NAMALWA (cell line): ENCODE measurements at regions not wholly inside any gene's neighbourhood (a gene's known extent, or its start where the extent isn't known, plus 50 kb on each side); places are given as distances from the start of the nearest gene placed in this dataset.
A peak's percentile ranks its signal among the peaks of the same experiment; 100 is the strongest.
"Not testable (repeated sequence)": the region's sequence is repeated elsewhere in the genome, so short reads cannot be mapped to it uniquely, and the experiment has no call there.

Experiments
- DNase-seq: peaks from one replicate; pipeline ENCODE4 v3.0.0-alpha.2; 2015; ENCODE audit warnings: low spot score

DNA sequence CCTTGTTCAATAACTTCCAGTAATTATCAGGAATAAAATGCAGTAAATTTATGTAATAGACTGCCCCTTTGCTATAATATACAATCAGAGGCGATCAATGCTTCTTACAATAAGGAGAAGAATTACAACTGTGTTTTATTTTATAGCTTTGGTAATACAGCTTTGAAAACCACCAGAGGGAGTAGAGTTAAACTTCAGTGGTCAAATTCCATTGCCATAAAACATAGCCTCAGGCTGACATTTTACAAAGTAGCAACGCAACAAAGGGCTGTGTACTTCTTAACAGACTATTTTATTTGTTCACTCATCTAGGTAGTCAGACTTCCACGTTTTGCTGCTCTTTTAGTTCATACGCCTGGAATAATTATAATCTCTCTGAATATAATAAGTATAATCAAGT is 58.5 kb downstream of the TEX13C start:
- DNase-seq = no peak

GRCh38 chrX:125378770-125379169 is 59.1 kb downstream of the TEX13C start:
- no peak for DNase-seq

DNA sequence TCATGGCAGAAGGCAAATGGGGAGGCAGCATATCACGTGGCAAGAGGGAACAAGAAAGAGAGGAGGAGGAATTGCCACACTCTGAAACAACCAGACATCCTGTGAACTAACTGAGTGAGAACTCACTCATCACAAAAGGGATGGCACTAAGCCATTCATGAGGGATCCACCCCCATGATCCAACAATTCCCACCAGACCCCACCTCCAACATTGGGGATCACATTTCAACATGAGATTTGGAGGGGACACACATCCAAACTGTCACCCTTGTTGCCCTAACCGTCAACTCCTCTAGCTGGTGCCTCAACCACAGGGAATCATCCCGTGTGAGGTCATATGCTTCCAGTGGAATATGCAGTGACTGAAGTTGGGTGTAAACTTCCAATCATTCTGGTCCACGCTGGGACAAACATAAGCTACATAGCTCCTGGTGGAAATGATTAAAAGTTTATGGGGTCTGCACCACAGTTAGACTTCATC is 62.5 kb downstream of the TEX13C start:
- no peak for DNase-seq

GRCh38 chrX:125382889-125383288 is 63.2 kb downstream of the TEX13C start:
- DNase-seq = no peak

- no peak for DNase-seq
Observed at GRCh38 chrX:125384867-125385266, 65.2 kb downstream of the TEX13C start.

- no peak for DNase-seq
Observed at GRCh38 chrX:125387945-125388344, 68.3 kb downstream of the TEX13C start.

DNA sequence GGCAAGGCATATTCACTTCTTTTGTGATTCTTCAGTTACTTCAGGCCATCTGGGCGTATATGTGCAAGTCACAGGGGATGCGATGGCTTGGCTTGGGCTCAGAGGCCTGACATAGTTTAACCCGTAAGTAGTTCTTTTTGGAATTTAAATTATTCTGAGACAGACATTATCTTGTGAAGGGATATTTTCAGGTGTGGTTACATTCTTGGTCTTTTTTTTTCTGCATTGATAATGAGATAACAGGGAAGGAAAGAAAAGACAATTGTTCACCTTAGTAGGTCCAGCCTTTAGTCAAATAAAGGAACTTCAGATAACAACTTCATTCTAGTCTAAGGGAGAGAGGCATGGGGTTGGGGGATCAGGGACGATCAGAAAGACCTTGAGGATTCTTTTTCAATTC is 74.8 kb downstream of the TEX13C start:
- DNase-seq = no peak

GRCh38 chrX:125395626-125396025 is 76.0 kb downstream of the TEX13C start:
- DNase-seq = no peak

DNA sequence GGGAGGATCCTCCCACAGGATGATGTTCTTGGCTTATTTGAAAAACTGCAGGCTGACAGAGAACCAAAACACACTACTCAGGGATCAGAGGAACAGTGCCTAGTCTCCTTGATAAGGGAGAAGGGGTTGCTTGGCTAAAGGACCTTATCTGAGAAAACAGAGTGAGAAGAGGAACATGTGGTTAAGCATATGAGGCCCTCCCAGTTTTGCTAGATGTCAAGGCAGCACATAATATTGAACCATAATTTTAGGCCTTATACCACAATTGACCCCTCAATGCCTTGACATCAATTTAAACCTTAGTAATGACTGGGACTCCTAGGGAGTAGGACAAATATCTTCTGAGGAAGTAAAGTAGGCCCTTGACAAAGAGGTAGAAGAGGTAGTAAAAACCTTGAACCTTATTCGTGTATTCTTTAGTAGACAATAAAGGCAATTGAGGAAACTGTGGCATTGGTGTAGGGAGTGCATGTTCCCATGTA is 79.3 kb downstream of the TEX13C start:
- no peak for DNase-seq

DNA sequence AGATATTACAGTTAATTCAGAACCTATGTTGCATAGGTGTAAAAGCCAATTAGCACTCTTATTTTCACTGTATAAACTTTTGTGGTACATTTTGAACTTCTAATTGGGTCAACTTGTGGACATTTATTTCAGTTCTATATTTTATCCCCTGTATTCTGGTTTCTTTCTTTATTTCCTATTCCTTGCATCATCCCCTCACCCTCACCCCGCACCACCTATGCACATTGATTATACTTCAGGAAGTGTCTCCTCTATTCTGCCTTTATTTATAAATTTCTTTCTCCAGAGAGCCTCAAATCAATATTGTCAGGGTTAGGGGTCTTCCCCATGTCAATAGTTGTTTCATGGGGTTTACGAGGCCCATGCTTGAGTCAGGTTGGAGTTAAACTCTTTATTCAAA is 83.1 kb downstream of the TEX13C start:
- no peak for DNase-seq

DNA sequence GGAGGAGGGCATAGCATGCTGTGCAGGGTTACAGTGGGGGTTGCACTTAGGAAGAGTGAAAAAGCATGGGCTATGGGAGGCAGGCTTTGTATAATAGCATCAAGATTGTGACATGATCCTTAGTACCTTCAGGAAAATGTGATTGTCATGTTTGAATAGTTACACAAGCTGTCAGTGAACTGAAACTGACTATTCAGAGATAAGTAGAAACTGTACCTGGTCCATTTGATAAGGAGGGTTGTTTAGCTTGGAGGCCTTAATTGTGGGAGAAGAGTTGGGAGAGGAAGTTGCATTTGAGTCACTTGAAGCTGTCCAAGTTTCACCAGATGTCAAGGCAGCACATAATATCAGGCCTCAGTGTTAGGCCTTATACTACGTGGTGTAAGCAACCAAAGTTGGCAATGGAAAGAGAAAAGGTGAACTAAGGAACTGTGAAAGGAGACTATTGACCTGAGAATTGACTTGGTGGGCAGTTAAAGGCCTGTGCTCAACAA is 85.0 kb downstream of the TEX13C start:
- DNase-seq = no peak

DNA sequence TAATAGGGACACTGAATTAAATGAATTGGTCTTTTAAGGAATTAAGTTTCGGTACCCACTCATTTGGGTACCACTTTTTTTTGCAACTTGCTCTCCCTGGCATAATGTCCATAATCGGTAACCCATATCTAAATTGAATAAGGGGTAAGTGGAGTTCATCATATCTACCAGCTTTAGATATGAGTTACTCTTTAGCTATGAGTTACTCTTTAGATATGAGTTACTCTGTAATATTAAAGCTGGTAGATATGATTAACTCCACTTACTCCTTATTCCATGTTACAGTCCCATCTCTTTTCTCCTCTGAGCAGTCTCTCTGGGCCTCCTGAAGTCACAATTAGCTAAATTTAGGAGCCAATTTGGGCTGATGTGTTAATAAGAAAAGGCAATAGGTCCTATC is 85.7 kb downstream of the TEX13C start:
- DNase-seq = no peak

GRCh38 chrX:125407314-125407713 is 87.6 kb downstream of the TEX13C start:
- DNase-seq = no peak

- no peak for DNase-seq
Observed at GRCh38 chrX:125420809-125421208, 101.1 kb downstream of the TEX13C start.

- DNase-seq = no peak
Observed at GRCh38 chrX:125422986-125423385, 103.3 kb downstream of the TEX13C start.

DNA sequence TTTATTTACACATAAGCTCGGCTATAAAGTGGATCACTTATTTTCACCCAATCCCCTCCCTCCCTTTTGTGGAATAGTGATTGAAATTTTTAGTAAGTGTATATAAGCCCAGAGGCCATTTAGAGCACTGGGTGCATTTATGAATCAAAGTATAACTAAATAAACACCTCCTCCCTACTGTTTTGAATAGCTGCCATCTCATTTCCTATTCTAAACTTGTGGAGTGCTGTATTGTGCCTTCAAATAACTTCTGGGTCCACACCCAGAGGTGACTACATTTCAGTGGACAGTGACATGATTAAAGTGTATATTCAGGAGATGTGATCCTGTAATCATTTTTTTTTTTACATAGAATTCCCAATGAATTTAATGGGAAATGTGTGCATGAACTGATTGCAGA is 104.9 kb downstream of the TEX13C start:
- no peak for DNase-seq

DNA sequence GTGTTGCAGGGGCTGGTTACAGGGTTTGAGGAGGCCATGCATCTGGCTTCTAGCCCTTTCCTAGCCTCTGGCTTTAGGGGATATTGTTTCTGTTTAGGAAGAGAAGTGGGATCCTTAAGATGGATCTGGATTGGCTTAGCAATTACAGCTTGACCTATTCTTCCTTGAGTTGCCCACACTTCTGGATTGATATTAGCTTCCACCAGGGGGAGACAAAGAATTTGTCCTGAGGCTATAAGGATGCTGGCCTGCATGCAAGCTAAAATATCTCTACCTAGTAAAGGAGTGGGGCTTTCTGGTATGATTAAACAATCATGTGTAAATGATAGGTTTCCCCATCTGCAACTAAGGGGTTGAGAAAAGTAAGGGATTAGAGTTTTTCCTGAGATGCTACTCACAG is 117.2 kb downstream of the TEX13C start:
- peak; percentile 23 for DNase-seq

DNA sequence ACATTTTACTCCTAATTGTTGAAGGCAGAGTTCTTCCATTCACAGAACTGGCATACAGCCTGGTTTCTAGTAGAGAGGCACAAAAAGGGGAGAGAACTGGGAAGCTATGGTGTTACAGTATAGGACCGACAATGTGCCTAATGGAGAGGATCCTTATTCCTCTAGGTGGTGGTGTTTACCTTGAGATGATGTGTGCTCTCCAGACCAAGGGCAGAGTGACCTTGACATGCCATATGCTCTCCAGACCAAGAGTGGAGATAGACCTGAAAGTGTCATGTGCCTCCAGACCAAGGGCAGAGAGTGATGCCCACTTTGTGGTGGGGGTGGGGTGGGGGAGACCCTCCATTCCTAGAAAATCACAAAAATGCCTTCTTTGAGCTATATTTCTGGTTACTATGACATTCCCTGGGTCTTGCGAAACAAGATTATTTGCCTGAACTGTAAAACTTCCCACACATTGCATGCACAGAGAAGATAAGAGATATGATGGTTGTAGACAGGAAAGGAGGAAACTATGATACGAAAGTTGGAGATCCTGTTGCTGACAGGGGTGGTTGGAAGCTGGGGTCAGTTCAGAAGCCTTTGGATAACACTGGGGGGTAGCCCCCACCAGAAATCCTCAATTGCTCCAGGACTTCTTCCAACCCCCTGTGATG is 119.7 kb downstream of the TEX13C start:
- DNase-seq = no peak

GRCh38 chrX:125444659-125445058 is 125.0 kb downstream of the TEX13C start:
- no peak for DNase-seq

- DNase-seq = no peak
Observed at GRCh38 chrX:125475482-125475881, 155.8 kb downstream of the TEX13C start.

DNA sequence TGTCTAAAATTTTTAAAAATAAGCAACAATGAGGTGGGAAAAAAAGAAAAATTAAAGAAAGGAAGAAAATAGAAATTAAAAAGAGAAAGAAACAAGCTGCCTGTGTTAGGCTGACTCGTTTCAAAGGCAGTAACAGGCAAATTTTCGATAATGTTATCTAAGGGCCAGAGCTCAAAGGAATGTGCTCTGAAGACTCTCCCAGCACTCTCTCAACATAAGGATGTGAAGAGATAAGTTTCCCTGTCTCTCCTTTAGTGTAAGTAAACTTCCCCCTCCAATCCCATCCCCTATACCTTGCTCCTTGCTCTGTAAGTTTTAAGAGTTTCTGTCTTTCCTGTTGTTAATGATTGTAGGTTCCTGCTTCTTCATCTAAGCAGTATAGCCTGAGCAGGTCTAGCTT is 172.8 kb downstream of the TEX13C start:
- DNase-seq = no peak

DNA sequence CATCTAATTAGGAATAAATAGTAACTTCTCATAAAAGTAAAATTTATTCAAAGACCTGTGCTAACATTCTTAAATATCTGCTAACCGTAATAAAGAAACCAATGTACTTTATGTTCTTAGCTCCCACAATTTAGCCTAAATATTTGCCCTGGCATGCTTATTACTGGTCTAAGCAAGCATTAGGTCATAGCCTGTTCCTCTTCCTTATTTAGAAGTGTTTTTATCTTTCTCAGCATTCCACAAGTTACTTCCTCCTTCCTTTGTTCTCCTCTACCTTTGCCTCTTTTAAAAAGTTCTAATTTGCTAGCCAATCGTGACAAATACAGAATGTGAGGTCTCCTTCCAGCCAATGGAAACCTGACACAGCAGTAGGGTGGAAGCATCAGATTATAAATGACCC is 173.3 kb downstream of the TEX13C start:
- DNase-seq = not testable (repeated sequence)

- no peak for DNase-seq
Observed at GRCh38 chrX:125497667-125498066, 178.0 kb downstream of the TEX13C start.

DNA sequence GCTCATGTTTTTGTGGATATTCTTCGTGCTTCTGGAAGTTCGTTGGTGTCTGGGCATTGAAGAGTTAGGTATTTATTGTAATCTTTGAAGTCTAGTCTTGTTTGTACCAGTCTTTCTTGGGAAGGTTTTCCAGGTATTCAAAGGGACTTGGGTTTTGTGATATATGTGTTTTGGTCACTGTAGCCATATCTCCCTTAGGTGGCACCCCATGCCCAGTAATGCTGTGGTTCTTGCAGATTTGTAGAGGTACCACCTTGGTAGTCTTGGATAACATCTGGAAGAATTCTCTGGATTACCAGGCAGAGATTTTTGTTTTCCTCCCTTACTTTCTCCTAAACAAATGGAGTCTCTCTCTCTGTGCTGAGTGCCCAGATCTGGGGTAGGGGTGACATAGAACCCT is 184.1 kb downstream of the TEX13C start:
- DNase-seq = no peak
